ENCODE measurements at regions not wholly inside any gene's neighbourhood (a gene's known extent, or its start where the extent isn't known, plus 50 kb on each side); places are given as distances from the start of the nearest gene placed in this dataset.
A peak's percentile ranks its signal among the peaks of the same experiment; 100 is the strongest.

GRCh38 chr5:18732556-18733479, 1098.6 kb downstream of the TAF11L14 start:
- Histone ChIP-seq H3K9me1 (ENCODE audit: insufficient read depth, low read length) (no peaks in the 10 kb centered on the region), H2AK9ac (replicated peaks; ENCODE audit: low read depth, low read length, poor library complexity) (no peak overlapping the region), H3K79me1 (ENCODE audit: low read depth in 1 of 2, low read length in 2 of 2) (no peaks in the 10 kb centered on the region), H2AK5ac (ENCODE audit: low read depth, low read length) (no peak overlapping the region), H3K9me3 (ENCODE audit: control insufficient read depth, insufficient read depth, low read length) (peaks cover 5% of the 10 kb centered on the region), H2BK120ac (ENCODE audit: low read depth, low read length) (no peak overlapping the region), H2BK20ac (ENCODE audit: low read depth, low read length) (no peak overlapping the region), H4K91ac (ENCODE audit: insufficient read depth, low read depth, low read length) (no peak overlapping the region), H3K4me1 (ENCODE audit: control insufficient read depth, insufficient read depth, low read length) (no peaks in the 10 kb centered on the region), H2BK15ac (ENCODE audit: low read depth, low read length) (no peak overlapping the region), H3K27me3 (ENCODE audit: control insufficient read depth, insufficient read depth, low read length) (no peaks in the 10 kb centered on the region), H2AFZ (replicated peaks; ENCODE audit: low read length, poor library complexity) (no peak overlapping the region), H3K4me3 (ENCODE audit: insufficient read depth, low read depth, low read length) (no peak overlapping the region), H3K9ac (ENCODE audit: low read depth, low read length) (no peak overlapping the region), H2BK5ac (ENCODE audit: low read depth, low read length, poor library complexity, severe bottlenecking) (no peak overlapping the region), H3K56ac (ENCODE audit: extremely low read depth, insufficient read depth, low read length) (no peak overlapping the region), H3K23ac (ENCODE audit: low read depth, low read length) (no peak overlapping the region), H3K4ac (ENCODE audit: low read depth, low read length) (no peak overlapping the region), H3K14ac (replicated peaks; ENCODE audit: low read depth, low read length) (no peak overlapping the region), H3K18ac (ENCODE audit: low read depth, low read length) (no peak overlapping the region), H4K5ac (ENCODE audit: low read depth, low read length) (no peak overlapping the region), H4K8ac (ENCODE audit: low read depth in 2 of 2, low read length in 2 of 2) (no peak overlapping the region), H3K4me2 (ENCODE audit: low read depth, low read length) (no peak overlapping the region), H3K27ac (ENCODE audit: insufficient read depth, low read length) (no peak overlapping the region), H3K36me3 (ENCODE audit: control insufficient read depth, insufficient read depth, low read length) (no peaks in the 10 kb centered on the region), H4K20me1 (ENCODE audit: insufficient read depth, low read length) (no peaks in the 10 kb centered on the region)
- dilution Hi-C loops (cut with HindIII; ENCODE audit: low sequenced_read_pairs, unreplicated experiment) (no loop called here), intact Hi-C loops (cut with micrococcal nuclease) (no loop called here), in situ Hi-C loops (cut with MboI; ENCODE audit: low sequenced_read_pairs) (no loop called here)
- ChIA-PET POLR2A (ENCODE audit: unreplicated experiment) (no interaction called here), CTCF (no interaction called here)
- 60% methylated on average over 7 of the region's 16 CpGs; no CpG with 5 or more reads in 1 of the 2 experiments for WGBS, 2 experiments (ENCODE audit: extremely low coverage in 2 of 2, insufficient read length in 1 of 2)
- BruUV-seq (replicated peaks) = no TSS peak
- no peak for DNase-seq
- TF ChIP-seq MXI1 (IDR thresholded peaks at IDR 0.05; ENCODE audit: borderline replicate concordance, low read depth, low read length) = no peak
- peak; percentile 28; the same call in 1 of the 2 replicates for TF ChIP-seq NFE2L2 (IDR thresholded peaks at IDR 0.05; ENCODE audit: low read depth, low read length)
- no peak for ATAC-seq (ENCODE audit: low read depth)

Measured in IMR-90 (cell line).